GM19025 (cell line): ENCODE measurements at regions not wholly inside any gene's neighbourhood (a gene's known extent, or its start where the extent isn't known, plus 50 kb on each side); places are given as distances from the start of the nearest gene placed in this dataset.

Source experiments
- ATAC-seq: cut with Tn5 transposase; IDR thresholded peaks from one replicate; pipeline ENCODE4 v1.9.1; 2021; ENCODE audit warnings: mild to moderate bottlenecking, low read depth, moderate library complexity; ENCODE audit not compliant: unreplicated experiment

- no peak for ATAC-seq
Measured at GRCh38 chr1:187228790-187229189, 400.0 kb downstream of the PLA2G4A start.

- ATAC-seq, result no peak
Measured at GRCh38 chr1:187229496-187229895, 400.7 kb downstream of the PLA2G4A start.

GRCh38 chr1:187234706-187235105 lies 406.0 kb downstream of the PLA2G4A start:
- ATAC-seq, result no peak

- no peak for ATAC-seq
Measured at GRCh38 chr1:187236199-187236598, 407.4 kb downstream of the PLA2G4A start.

- ATAC-seq, result no peak
Measured at GRCh38 chr1:187236676-187237075, 407.9 kb downstream of the PLA2G4A start.

- no peak for ATAC-seq
Measured at GRCh38 chr1:187237542-187237941, 408.8 kb downstream of the PLA2G4A start.

- ATAC-seq, result no peak
Measured at GRCh38 chr1:187241971-187242370, 413.2 kb downstream of the PLA2G4A start.

GRCh38 chr1:187244623-187245022 lies 415.9 kb downstream of the PLA2G4A start:
- no peak for ATAC-seq

GRCh38 chr1:187245201-187245600 lies 416.5 kb downstream of the PLA2G4A start:
- ATAC-seq, result no peak

GRCh38 chr1:187249196-187249595 lies 420.4 kb downstream of the PLA2G4A start:
- ATAC-seq, result no peak

- no peak for ATAC-seq
Measured at GRCh38 chr1:187252923-187253322, 424.2 kb downstream of the PLA2G4A start.

- ATAC-seq, result no peak
Measured at GRCh38 chr1:187257476-187257875, 428.7 kb downstream of the PLA2G4A start.

- no peak for ATAC-seq
Measured at GRCh38 chr1:187261637-187262036, 432.9 kb downstream of the PLA2G4A start.

- no peak for ATAC-seq
Measured at GRCh38 chr1:187262731-187263130, 434.0 kb downstream of the PLA2G4A start.

GRCh38 chr1:187264995-187265602 lies 436.4 kb downstream of the PLA2G4A start:
- no peak for ATAC-seq

GRCh38 chr1:187266051-187266450 lies 437.3 kb downstream of the PLA2G4A start:
- no peak for ATAC-seq

GRCh38 chr1:187267827-187268226 lies 439.1 kb downstream of the PLA2G4A start:
- no peak for ATAC-seq

GRCh38 chr1:187270256-187270655 lies 441.5 kb downstream of the PLA2G4A start:
- no peak for ATAC-seq

GRCh38 chr1:187275346-187275745 lies 446.6 kb downstream of the PLA2G4A start:
- no peak for ATAC-seq

- no peak for ATAC-seq
Measured at GRCh38 chr1:187275985-187276575, 447.3 kb downstream of the PLA2G4A start.

GRCh38 chr1:187276677-187277076 lies 447.9 kb downstream of the PLA2G4A start:
- no peak for ATAC-seq

GRCh38 chr1:187280031-187280430 lies 451.3 kb downstream of the PLA2G4A start:
- no peak for ATAC-seq
